CD4-positive, alpha-beta T cell treated with Interleukin-2 at 100 ng/mL for 4 hours (primary cell): ENCODE measurements at regions not wholly inside any gene's neighbourhood (a gene's known extent, or its start where the extent isn't known, plus 50 kb on each side); places are given as distances from the start of the nearest gene placed in this dataset.
A peak's percentile ranks its signal among the peaks of the same experiment; 100 is the strongest.

Experiments used
- DNase-seq: peaks from one replicate; pipeline ENCODE4 v3.0.0-alpha.2; 2020; ENCODE audit warnings: low spot score

- no peak for DNase-seq
These were observed 245.9 kb upstream of the LMCD1 start for GRCh38 chr3:8255725-8256124.

DNA sequence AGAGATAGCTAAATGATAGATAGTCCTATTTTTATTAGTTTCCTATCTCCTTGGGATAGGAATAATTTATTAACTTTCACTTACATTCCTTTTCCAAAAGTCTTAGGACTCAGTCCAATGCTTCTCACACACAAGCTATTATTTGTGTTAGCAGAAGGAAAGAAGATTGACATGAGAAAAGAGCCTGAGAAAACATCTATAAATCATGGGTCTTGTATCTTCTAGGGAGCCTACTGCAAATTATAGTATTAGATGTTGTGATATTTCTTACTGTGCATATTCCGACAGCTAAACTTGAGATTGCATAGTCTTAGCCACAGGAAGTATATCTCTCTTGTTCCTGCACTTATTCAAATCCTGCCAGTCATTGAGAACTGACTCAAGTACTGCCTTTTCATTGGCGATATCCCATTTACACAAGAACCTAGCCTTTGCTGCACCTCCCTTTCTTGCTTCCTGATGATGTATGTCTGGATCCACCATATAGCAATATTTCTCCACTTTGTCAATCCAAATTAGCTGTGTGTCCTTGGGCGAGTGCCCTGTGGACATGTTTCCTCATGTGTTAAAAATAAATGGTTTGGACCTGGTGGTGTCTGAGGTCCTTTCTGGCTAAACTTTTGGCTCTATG lies 245.1 kb upstream of the LMCD1 start:
- DNase-seq, result no peak

- DNase-seq, result no peak
These were observed 240.6 kb upstream of the LMCD1 start for GRCh38 chr3:8261018-8261417.

GRCh38 chr3:8266730-8267131 lies 234.9 kb upstream of the LMCD1 start:
- no peak for DNase-seq

GRCh38 chr3:8273479-8273878 lies 228.1 kb upstream of the LMCD1 start:
- no peak for DNase-seq

DNA sequence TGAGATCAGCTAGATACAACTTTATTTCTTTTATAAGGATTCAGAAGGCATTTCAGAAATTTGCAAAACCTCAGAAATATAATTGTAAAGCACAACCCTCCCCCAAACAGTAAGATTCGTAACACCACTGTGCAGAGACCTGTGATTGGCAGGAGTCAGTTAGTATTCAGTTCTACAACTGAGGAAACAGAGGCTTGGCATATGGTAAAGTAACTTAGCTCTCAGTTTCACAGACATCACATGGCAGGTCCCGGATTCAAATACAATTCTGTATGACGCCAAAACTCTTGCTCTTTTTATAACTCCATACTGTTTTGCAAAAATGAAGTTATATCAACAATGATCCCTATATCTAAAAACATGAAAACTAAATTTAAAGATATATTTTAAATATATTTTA lies 225.6 kb upstream of the LMCD1 start:
- DNase-seq, result no peak

GRCh38 chr3:8276506-8276905 lies 225.1 kb upstream of the LMCD1 start:
- no peak for DNase-seq

GRCh38 chr3:8278448-8278847 lies 223.2 kb upstream of the LMCD1 start:
- DNase-seq, result no peak

DNA sequence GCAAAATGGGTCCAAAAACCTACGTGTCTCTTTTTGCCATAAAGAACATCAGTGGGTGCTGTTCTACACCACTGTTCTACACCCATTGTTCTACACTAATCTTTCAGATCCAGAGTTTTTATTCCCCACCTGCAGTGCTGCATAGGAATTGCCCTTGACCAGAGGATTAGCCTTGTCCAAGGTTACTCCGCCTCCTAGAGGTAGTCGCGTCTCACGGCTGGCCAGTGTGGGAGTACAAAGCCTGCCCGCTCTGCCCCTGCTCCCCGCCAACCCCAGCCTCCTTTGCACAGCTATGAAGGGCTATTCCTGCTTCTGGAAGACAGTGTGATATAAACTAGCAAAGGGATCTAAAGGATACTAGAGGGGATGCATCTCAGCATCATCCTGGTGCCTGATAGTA lies 222.1 kb upstream of the LMCD1 start:
- DNase-seq, result no peak

DNA sequence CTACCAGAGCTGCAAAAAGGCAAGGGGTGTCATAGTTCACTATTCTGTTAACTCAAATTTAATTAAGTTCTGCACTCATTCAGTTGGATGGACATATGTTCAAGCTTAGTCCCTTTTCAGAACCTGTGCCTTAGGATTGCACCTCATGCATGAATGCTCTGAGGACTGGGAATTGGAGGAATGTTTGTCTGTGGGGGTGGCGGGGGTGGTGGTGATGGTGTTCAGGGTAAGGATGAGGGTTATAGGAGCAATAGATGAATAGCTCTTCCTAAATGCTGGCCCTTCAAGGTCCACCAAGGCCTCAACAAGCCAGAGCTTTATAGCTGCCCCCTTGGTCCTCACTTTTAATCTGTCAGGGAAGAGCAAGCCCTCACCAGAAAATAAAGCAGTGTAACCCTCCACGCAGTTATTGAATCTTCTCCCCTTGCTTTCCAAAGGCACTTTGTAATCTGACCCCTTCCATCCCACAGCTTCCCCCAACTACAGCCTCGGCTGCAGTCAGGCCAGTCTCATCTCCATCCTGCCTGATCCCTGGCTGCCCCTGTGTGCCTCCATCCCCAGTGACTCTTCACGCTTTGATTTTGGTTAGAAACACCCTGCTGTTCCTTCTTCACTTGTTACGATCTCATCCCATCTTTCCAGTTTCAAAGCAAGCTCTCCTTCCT lies 221.6 kb upstream of the LMCD1 start:
- no peak for DNase-seq

DNA sequence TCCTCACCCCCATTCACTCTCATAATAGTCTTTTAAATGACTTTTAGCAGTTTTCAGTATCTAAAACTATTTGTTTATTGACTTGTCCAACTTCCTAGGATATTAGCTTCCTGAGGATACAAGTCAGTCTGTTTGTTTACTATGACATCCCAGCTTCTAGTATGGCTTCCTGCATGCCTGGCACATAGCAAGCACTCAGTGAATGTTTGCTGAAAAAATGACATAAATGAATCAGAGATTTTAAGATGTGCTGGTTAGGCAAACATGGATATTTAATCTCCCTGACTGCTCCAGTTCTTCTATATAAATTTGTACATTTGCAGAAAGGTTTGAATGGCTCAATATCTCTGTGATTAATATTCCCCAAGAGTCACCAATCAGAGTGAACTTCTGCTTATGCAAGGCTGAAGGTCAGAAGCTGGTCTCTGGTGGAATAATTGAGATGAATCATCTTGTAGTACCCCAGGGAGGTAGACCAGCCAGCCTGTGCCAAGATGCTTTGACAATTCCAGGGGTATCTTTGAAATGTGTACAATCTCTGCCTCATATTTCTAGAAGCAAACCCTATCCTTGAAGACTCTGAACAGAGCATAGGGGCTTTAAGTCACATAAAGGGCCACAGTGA lies 219.0 kb upstream of the LMCD1 start:
- no peak for DNase-seq

DNA sequence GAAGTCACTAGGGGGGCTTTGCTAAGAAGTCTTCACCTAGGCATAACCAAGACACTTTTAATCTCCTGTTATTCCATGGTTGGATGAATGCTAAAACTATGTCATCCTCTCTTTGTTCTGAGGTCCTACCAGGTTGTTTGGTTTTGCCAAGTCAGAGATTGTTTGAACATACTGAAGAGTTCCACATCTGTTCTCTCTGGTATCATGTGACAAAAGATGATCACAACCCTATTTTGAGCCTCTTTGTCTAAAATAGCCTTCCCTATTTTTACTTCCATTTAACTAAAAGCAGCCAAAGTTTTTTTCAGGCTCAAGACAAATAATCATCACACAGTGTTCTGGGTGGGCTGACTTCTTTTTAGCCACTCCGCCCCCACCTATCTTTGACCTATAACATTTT lies 218.4 kb upstream of the LMCD1 start:
- no peak for DNase-seq

- DNase-seq, result no peak
These were observed 215.5 kb upstream of the LMCD1 start for GRCh38 chr3:8286086-8286485.

- no peak for DNase-seq
These were observed 214.9 kb upstream of the LMCD1 start for GRCh38 chr3:8286749-8287148.

DNA sequence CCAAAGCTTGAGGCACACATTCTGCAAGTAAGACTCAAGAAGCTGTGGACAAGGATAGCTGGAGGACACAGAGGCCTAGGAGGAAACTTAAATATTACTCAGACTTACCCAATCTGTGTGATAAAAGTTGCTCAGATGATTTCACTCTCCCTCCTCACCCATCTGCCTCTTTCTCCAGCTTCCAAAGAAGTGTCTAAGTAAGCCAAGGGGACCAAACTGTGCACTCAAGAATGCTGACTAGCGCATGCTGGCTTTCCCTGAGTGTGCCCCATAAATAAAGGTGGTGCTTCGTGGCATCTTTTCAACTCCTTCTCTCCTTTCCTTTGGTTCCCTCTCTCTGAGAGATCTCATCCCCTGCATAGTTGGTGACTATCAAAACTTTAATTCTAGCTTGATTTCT lies 211.0 kb upstream of the LMCD1 start:
- no peak for DNase-seq

DNA sequence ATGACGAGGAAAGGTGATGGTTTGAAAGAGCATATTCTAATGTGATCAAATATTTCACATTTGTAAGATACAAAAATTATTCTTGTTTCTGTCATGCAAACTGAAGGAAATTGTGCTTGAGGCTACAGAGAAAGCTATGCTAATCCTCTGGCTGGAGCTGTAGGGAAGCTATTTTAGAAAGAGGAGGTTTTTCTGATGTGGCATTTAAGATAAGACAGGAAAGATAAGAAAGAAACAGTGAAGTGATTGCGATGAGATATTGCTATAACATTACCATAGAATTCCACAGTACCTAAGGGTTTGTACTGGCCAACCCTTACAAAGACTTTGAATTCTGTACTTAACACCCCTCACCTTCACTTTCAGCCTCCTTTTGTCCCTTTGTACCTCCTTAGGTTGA lies 205.2 kb upstream of the LMCD1 start:
- DNase-seq, result no peak

GRCh38 chr3:8298021-8298954 lies 203.3 kb upstream of the LMCD1 start:
- DNase-seq, result no peak

GRCh38 chr3:8301977-8302735 lies 199.5 kb upstream of the LMCD1 start:
- DNase-seq, result peak; percentile 42

GRCh38 chr3:8303466-8303865 lies 198.2 kb upstream of the LMCD1 start:
- no peak for DNase-seq

DNA sequence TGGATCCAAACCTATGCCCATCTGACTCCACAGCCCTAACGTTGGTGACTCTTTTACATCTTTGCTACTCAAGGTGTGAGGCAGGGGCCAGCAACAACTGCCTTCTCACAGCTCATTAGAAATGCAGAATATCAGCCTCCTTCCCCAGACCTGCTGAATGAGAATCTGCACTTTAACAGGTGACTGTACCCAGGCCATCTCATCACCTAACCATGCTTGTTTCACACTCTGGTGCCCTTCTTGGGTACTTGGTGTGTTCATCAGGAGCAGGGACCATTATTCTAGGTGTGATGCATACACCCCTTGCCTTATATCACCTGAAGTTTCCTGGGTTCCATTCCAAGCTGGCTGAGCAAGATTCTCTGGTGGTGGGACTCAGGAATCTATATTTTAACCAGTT lies 196.3 kb upstream of the LMCD1 start:
- no peak for DNase-seq

DNA sequence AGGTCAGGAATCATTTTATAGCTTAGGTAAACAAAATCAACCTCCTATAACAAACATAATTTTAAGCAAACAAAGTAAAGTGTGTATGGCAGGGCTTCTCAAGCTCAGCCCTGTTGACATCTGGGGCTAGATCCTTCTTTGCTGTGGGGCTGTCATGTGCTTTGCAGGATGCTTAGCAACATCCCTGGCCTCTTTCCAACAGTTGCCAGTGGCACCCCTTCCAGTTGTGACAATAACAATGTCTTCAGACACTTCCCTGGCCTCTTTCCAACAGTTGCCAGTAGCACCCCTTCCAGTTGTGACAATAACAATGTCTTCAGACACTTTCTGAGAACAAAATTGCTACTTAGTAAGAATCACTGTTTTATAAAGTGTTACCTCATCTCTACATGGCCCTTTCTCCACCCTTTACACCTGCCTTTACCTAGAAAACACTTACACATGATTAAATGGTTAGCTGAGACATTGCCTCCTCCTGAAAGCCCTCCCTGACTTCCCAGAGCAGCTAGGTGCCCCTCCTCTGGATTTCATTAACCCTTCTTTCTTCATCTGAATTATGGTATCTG lies 194.0 kb upstream of the LMCD1 start:
- DNase-seq, result no peak

GRCh38 chr3:8311321-8311720 lies 190.3 kb upstream of the LMCD1 start:
- DNase-seq, result no peak
